Upper lobe of left lung (tissue), 6 donors: ENCODE measurements at regions not wholly inside any gene's neighbourhood (a gene's known extent, or its start where the extent isn't known, plus 50 kb on each side); places are given as distances from the start of the nearest gene placed in this dataset.

Source experiments
- ATAC-seq, 2 donors: fragments of 200-7000 bp; cut with Tn5 transposase; one replicate each; pipeline ENCODE4 v1.9.1; 2022; ENCODE audit warnings: mild to moderate bottlenecking in 2 of 2, moderate library complexity in 2 of 2; ENCODE audit not compliant: low FRiP score in 2 of 2
- DNase-seq, 2 donors: peaks; one replicate each; pipeline ENCODE4 v3.0.0-alpha.2; 2019 to 2020
- H3K27ac ChIP-seq, 4 donors: fragments of 200-600 bp; sonication (generic); one replicate each; pipeline ENCODE4 v1.5.1; 2016 to 2019
- H3K27me3 ChIP-seq, 4 donors: fragments of 200-600 bp; sonication (generic); one replicate each; pipeline ENCODE4 v1.5.1; 2017 to 2019
- H3K36me3 ChIP-seq, 4 donors: fragments of 200-600 bp; sonication (generic); one replicate each; pipeline ENCODE4 v1.5.1; 2016 to 2019
- H3K4me1 ChIP-seq, 4 donors: fragments of 200-600 bp; sonication (generic); one replicate each; pipeline ENCODE4 v1.5.1; 2018 to 2019
- H3K4me3 ChIP-seq, 4 donors: fragments of 200-600 bp; sonication (generic); one replicate each; pipeline ENCODE4 v1.5.1; 2017 to 2019; ENCODE audit warnings: mild to moderate bottlenecking in 2 of 4, moderate library complexity in 1 of 4
- H3K9me3 ChIP-seq, 4 donors: fragments of 200-600 bp; sonication (generic); one replicate each; pipeline ENCODE4 v1.5.1; 2018 to 2019
- EP300 ChIP-seq, 4 donors: sonication (generic); formaldehyde crosslinking; IDR thresholded peaks; one replicate each; pipeline ENCODE4 v1.5.1; 2017; ENCODE audit warnings: antibody characterized with exemption in 4 of 4, control low read depth in 2 of 4
- POLR2A ChIP-seq, 4 donors: fragments of 450-650 bp; IDR thresholded peaks; one replicate each; pipeline ENCODE4 v1.5.1; 2016 to 2017; ENCODE audit warnings: antibody characterized with exemption in 4 of 4, mild to moderate bottlenecking in 2 of 4
- POLR2AphosphoS5 ChIP-seq, 2 donors: sonication (generic); formaldehyde crosslinking; IDR thresholded peaks; one replicate each; pipeline ENCODE4 v1.5.1; 2017; ENCODE audit warnings: antibody characterized with exemption in 2 of 2
- WGBS, 2 donors: methylation state at CpG; one replicate each; pipeline ENCODE4 v1.1.5; 2017 to 2018; 5-methylcytosine and 5-hydroxymethylcytosine counted together
- TF ChIP-seq, protein P1 (sequence below), 6 experiments: fragments of 450-650 bp in 4 of 6; fragments of 200-600 bp in 2 of 6; sonication (generic) in 2 of 6; IDR thresholded peaks; one replicate each; pipeline ENCODE4 v1.5.1; 2016 to 2019; ENCODE audit warnings: antibody characterized with exemption in 6 of 6
- donor health status: DM: no; HTN: no; CAD: no; lungs with moderate emphysema.
- donor health status: DM: no; HTN: yes; CAD: no; lungs with severe emphysema.

DNA sequence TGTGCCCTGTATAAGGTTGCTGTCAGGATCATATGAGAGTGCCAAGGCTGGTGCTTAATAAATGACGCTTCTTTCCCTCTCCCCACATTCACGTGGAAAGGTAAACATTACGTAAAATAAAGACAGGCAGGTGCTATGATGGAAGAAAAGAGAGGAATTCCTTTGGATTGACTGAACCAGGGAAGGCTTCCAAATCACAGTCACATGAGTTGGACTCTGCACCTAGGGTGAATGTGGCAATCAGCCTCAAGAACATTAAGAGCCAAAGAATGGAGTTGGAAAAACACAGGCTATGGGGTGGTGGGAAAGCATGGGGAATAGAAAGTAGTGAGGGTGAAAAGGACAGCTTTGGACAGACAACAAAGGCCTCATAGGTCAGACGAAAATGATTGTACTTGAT, 473.1 kb downstream of the VRK1 start:
- no peak for TF ChIP-seq EP300 (IDR thresholded peaks at IDR 0.05)
- ATAC-seq (no peak), DNase-seq (no peak)
- Histone ChIP-seq H3K27me3 (no peaks in the 10 kb centered on the region), H3K4me1 (no peaks in the 10 kb centered on the region), H3K36me3 (no peaks in the 10 kb centered on the region), H3K4me3 (no peak overlapping the region), H3K27ac (no peak overlapping the region), H3K9me3 (no peaks in the 10 kb centered on the region)
- WGBS, 2 donors = 73% methylated on average over 4 of the region's 4 CpGs

DNA sequence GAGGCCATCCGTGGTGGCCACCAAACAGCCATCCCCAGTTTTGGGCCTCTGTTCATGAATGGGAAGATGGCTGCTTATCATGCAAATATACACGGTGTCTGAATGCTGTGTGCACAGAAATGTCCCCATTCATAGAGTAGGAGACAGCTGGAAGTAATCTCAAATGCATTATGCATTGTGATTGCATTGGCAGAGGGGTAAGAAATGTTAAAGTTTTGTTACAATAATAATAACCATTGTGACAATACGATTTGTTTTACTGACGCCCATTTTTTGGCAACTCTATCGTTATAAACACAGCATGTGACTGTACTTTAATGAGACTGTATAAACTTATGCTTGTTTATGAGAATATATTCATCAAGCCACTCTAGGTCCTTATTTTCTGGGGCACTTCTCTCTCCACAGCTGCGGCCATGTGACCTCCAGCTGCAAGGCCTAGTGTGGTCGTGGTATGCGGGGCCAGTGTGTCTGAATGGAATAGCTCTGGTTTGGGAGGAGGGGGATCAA, 474.3 kb downstream of the VRK1 start:
- 73 to 74% methylated on average over 8 of the region's 8 CpGs for WGBS, 2 donors
- no peaks in the 10 kb centered on the region for H3K4me1 ChIP-seq
- no peak overlapping the region for H3K4me3 ChIP-seq
- no peaks in the 10 kb centered on the region for H3K27me3 ChIP-seq
- DNase-seq (no peak), ATAC-seq (peak in 1 of 2 donors; percentile 32)
- no peak overlapping the region for H3K27ac ChIP-seq
- H3K36me3 ChIP-seq = no peaks in the 10 kb centered on the region
- TF ChIP-seq POLR2A (IDR thresholded peaks at IDR 0.05) (no peak), POLR2AphosphoS5 (IDR thresholded peaks at IDR 0.05) (no peak), EP300 (IDR thresholded peaks at IDR 0.05) (no peak)
- TF ChIP-seq, protein P1, sequence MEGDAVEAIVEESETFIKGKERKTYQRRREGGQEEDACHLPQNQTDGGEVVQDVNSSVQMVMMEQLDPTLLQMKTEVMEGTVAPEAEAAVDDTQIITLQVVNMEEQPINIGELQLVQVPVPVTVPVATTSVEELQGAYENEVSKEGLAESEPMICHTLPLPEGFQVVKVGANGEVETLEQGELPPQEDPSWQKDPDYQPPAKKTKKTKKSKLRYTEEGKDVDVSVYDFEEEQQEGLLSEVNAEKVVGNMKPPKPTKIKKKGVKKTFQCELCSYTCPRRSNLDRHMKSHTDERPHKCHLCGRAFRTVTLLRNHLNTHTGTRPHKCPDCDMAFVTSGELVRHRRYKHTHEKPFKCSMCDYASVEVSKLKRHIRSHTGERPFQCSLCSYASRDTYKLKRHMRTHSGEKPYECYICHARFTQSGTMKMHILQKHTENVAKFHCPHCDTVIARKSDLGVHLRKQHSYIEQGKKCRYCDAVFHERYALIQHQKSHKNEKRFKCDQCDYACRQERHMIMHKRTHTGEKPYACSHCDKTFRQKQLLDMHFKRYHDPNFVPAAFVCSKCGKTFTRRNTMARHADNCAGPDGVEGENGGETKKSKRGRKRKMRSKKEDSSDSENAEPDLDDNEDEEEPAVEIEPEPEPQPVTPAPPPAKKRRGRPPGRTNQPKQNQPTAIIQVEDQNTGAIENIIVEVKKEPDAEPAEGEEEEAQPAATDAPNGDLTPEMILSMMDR (IDR thresholded peaks at IDR 0.05) = no peak
- no peaks in the 10 kb centered on the region for H3K9me3 ChIP-seq

DNA sequence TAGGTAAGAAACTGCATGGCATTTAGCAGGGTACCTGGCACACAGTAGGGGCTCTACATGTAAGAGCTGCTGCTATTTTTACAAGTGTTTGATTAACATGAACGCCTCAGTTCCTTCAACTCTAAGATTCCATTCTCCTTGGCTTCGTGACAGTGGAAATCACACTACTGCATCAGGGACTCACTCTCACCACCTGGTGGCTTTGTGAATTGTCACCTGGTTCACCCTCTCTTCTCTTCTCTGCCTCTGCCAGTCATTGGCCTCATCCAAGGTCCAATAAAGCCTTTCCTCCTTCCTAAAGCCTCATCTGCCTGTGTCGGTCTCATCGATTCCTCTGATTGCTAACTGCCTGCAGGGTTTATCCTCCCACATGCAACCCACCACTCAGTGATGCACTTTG, 476.4 kb downstream of the VRK1 start:
- Histone ChIP-seq H3K4me3 (no peak overlapping the region), H3K4me1 (no peaks in the 10 kb centered on the region), H3K27me3 (no peaks in the 10 kb centered on the region), H3K36me3 (no peaks in the 10 kb centered on the region), H3K9me3 (no peaks in the 10 kb centered on the region), H3K27ac (no peak overlapping the region)
- no peak for DNase-seq
- no peak for ATAC-seq
- TF ChIP-seq EP300 (IDR thresholded peaks at IDR 0.05) (no peak), POLR2AphosphoS5 (IDR thresholded peaks at IDR 0.05) (no peak), POLR2A (IDR thresholded peaks at IDR 0.05) (no peak)
- TF ChIP-seq, protein P1 (IDR thresholded peaks at IDR 0.05) = no peak
- WGBS, 2 donors = 74 to 81% methylated on average over 4 of the region's 4 CpGs

DNA sequence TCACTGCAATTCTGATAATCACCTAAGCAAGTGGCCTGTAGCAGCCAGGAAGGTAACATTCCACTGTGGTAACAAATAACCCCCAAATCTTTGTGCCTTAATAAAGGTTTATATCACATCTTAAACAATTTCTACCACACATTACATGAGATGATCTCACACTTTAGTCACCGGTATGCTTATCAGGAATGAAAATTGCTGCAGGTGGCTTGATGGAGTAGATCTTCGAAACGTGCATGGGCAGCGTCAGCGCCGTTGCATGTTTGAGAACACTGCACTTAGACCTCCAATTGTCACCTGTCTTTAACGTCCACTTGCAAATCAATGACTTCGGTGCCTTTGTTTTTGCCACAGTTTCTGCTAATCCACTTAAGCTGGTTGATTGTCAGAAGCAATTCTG, 477.4 kb downstream of the VRK1 start:
- WGBS, 2 donors = 80 to 83% methylated on average over 8 of the region's 8 CpGs
- Histone ChIP-seq H3K9me3 (no peaks in the 10 kb centered on the region), H3K4me1 (no peaks in the 10 kb centered on the region), H3K27ac (no peak overlapping the region), H3K36me3 (no peaks in the 10 kb centered on the region), H3K27me3 (no peaks in the 10 kb centered on the region), H3K4me3 (no peak overlapping the region)
- TF ChIP-seq, protein P1 (IDR thresholded peaks at IDR 0.05) = no peak
- TF ChIP-seq EP300 (IDR thresholded peaks at IDR 0.05) (no peak), POLR2A (IDR thresholded peaks at IDR 0.05) (no peak), POLR2AphosphoS5 (IDR thresholded peaks at IDR 0.05) (no peak)
- no peak for ATAC-seq
- DNase-seq = no peak

DNA sequence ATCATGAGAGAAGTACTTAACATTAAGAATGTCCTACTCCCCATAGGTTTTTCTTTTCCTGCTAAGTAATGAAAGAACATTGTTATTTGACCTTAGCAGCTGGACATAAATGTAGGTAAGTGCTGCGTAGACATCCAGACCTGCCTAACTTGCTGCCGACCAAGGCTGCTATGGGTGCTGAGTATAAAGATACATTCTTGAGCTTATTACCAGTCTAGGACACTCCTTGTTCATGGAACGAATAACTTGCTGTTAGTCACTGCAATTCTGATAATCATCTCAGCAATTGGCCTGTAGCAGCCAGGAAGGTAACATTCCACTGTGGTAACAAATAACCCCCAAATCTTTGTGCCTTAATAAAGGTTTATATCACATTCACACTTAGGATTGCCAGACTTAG, 478.1 kb downstream of the VRK1 start:
- Histone ChIP-seq H3K27me3 (no peaks in the 10 kb centered on the region), H3K4me3 (no peak overlapping the region), H3K4me1 (no peaks in the 10 kb centered on the region), H3K36me3 (no peaks in the 10 kb centered on the region), H3K9me3 (no peaks in the 10 kb centered on the region), H3K27ac (no peak overlapping the region)
- DNase-seq (no peak), ATAC-seq (no peak)
- 70 to 80% methylated on average over 3 of the region's 3 CpGs for WGBS, 2 donors
- TF ChIP-seq, protein P1 (IDR thresholded peaks at IDR 0.05) = no peak
- TF ChIP-seq EP300 (IDR thresholded peaks at IDR 0.05) (no peak), POLR2AphosphoS5 (IDR thresholded peaks at IDR 0.05) (no peak), POLR2A (IDR thresholded peaks at IDR 0.05) (no peak)
